Thoracic aorta (tissue), 2 donors: ENCODE measurements at regions not wholly inside any gene's neighbourhood (a gene's known extent, or its start where the extent isn't known, plus 50 kb on each side); places are given as distances from the start of the nearest gene placed in this dataset.

ENCODE experiments used
- ATAC-seq: fragments of 150-250 bp; one replicate; pipeline ENCODE4 v1.8.0; 2017; ENCODE audit warnings: low read depth; ENCODE audit not compliant: insufficient number of reproducible peaks, low FRiP score
- DNase-seq: peaks from one replicate; pipeline ENCODE4 v3.0.0-alpha.2; 2020; ENCODE audit warnings: low spot score
- H3K27ac ChIP-seq, 2 donors: fragments of 200-600 bp; sonication (generic); 1 replicate in 1 of 2; 2 replicates in 1 of 2; pipeline ENCODE4 v1.5.1; 2016; ENCODE audit warnings: mild to moderate bottlenecking in 2 of 2, moderate library complexity in 2 of 2
- H3K27me3 ChIP-seq: fragments of 200-600 bp; sonication (generic); replicated peaks from 2 replicates; pipeline ENCODE4 v1.6.0; 2016; ENCODE audit warnings: mild to moderate bottlenecking; ENCODE audit not compliant: insufficient read depth
- H3K36me3 ChIP-seq: fragments of 200-600 bp; sonication (generic); one replicate; pipeline ENCODE4 v1.5.1; 2016
- H3K4me1 ChIP-seq, 2 donors: fragments of 200-600 bp; sonication (generic); 1 replicate in 1 of 2; 2 replicates in 1 of 2; pipeline versions ENCODE4 v1.5.1 to v1.6.0; 2016; ENCODE audit warnings: low read depth in 2 of 2, mild to moderate bottlenecking in 1 of 2; ENCODE audit not compliant: control insufficient read depth in 1 of 2
- H3K4me3 ChIP-seq: fragments of 200-600 bp; sonication (generic); 2 replicates; pipeline ENCODE4 v1.5.1; 2016; ENCODE audit warnings: mild to moderate bottlenecking
- H3K9me3 ChIP-seq: fragments of 200-600 bp; sonication (generic); 2 replicates; pipeline ENCODE4 v1.5.1; 2016
- CTCF ChIP-seq: fragments of 200-600 bp; sonication (generic); IDR thresholded peaks from one replicate; pipeline ENCODE4 v1.5.1; 2019; ENCODE audit warnings: antibody characterized with exemption

- no peak for TF ChIP-seq CTCF
- ATAC-seq (no peak), DNase-seq (no peak)
- H3K27me3 ChIP-seq, result no peaks in the 10 kb centered on the region
- H3K4me3 ChIP-seq, result no peak overlapping the region
- H3K27ac ChIP-seq, result no peak overlapping the region
- H3K4me1 ChIP-seq, result no peaks in the 10 kb centered on the region
- no peaks in the 10 kb centered on the region for H3K9me3 ChIP-seq
- no peaks in the 10 kb centered on the region for H3K36me3 ChIP-seq
Observed at GRCh38 chr16:49200223-49200820, 81.3 kb downstream of the CBLN1 start.

GRCh38 chr16:49195237-49195548 lies 86.4 kb downstream of the CBLN1 start:
- no peak for ATAC-seq
- no peak overlapping the region for H3K27ac ChIP-seq
- no peak overlapping the region for H3K4me3 ChIP-seq
- no peaks in the 10 kb centered on the region for H3K4me1 ChIP-seq
- no peaks in the 10 kb centered on the region for H3K36me3 ChIP-seq
- no peak for TF ChIP-seq CTCF
- no peaks in the 10 kb centered on the region for H3K9me3 ChIP-seq
- no peaks in the 10 kb centered on the region for H3K27me3 ChIP-seq
- DNase-seq, result no peak

GRCh38 chr16:49194537-49195236 lies 87.0 kb downstream of the CBLN1 start:
- no peak overlapping the region for H3K27ac ChIP-seq
- no peaks in the 10 kb centered on the region for H3K9me3 ChIP-seq
- TF ChIP-seq CTCF, result no peak
- no peak for ATAC-seq
- H3K4me3 ChIP-seq, result no peak overlapping the region
- no peak for DNase-seq
- H3K27me3 ChIP-seq, result no peaks in the 10 kb centered on the region
- H3K36me3 ChIP-seq, result no peaks in the 10 kb centered on the region
- H3K4me1 ChIP-seq, result no peaks in the 10 kb centered on the region

- no peaks in the 10 kb centered on the region for H3K4me1 ChIP-seq
- no peaks in the 10 kb centered on the region for H3K36me3 ChIP-seq
- H3K9me3 ChIP-seq, result no peaks in the 10 kb centered on the region
- H3K27ac ChIP-seq, result no peak overlapping the region
- DNase-seq, result no peak
- no peaks in the 10 kb centered on the region for H3K27me3 ChIP-seq
- no peak for TF ChIP-seq CTCF
- H3K4me3 ChIP-seq, result no peak overlapping the region
- ATAC-seq, result no peak
Observed at GRCh38 chr16:49193596-49193995, 88.0 kb downstream of the CBLN1 start.

GRCh38 chr16:49189286-49189685 lies 92.4 kb downstream of the CBLN1 start:
- Histone ChIP-seq H3K27ac (no peak overlapping the region), H3K36me3 (no peaks in the 10 kb centered on the region), H3K9me3 (no peaks in the 10 kb centered on the region), H3K27me3 (no peaks in the 10 kb centered on the region), H3K4me3 (no peak overlapping the region), H3K4me1 (no peaks in the 10 kb centered on the region)
- ATAC-seq, result no peak
- no peak for DNase-seq
- no peak for TF ChIP-seq CTCF
